HFFc6 (cell line): ENCODE measurements at regions not wholly inside any gene's neighbourhood (a gene's known extent, or its start where the extent isn't known, plus 50 kb on each side); places are given as distances from the start of the nearest gene placed in this dataset.

Experiments used
- DNase-seq: peaks from one replicate; pipeline ENCODE4 v3.0.0-alpha.2; 2018
- H3K27ac Mint-ChIP-seq: 2 replicates; pipeline ENCODE4 v1.8.0; 2020; ENCODE audit warnings: mild to moderate bottlenecking, mixed read lengths
- H3K27me3 Mint-ChIP-seq: 2 replicates; pipeline ENCODE4 v1.8.0; 2021; ENCODE audit warnings: mild to moderate bottlenecking, moderate library complexity, mixed read lengths; ENCODE audit not compliant: insufficient read depth
- H3K36me3 Mint-ChIP-seq: 2 replicates; pipeline ENCODE4 v1.8.0; 2021; ENCODE audit warnings: low read depth, mixed read lengths
- H3K4me1 Mint-ChIP-seq: 2 replicates; pipeline ENCODE4 v1.8.0; 2020; ENCODE audit warnings: low read depth, mixed read lengths
- H3K4me3 Mint-ChIP-seq: 2 replicates; pipeline ENCODE4 v1.8.0; 2020; ENCODE audit warnings: mild to moderate bottlenecking, moderate library complexity, mixed read lengths
- H3K9me3 Mint-ChIP-seq: 2 replicates; pipeline ENCODE4 v1.8.0; 2020; ENCODE audit warnings: mild to moderate bottlenecking, mixed read lengths
- TF ChIP-seq, protein P1 (sequence below): fragments of 200-600 bp; sonication (generic); IDR thresholded peaks from 2 replicates; pipeline ENCODE4 v1.5.0; 2021; ENCODE audit warnings: antibody characterized with exemption, mild to moderate bottlenecking

- TF ChIP-seq, protein P1, sequence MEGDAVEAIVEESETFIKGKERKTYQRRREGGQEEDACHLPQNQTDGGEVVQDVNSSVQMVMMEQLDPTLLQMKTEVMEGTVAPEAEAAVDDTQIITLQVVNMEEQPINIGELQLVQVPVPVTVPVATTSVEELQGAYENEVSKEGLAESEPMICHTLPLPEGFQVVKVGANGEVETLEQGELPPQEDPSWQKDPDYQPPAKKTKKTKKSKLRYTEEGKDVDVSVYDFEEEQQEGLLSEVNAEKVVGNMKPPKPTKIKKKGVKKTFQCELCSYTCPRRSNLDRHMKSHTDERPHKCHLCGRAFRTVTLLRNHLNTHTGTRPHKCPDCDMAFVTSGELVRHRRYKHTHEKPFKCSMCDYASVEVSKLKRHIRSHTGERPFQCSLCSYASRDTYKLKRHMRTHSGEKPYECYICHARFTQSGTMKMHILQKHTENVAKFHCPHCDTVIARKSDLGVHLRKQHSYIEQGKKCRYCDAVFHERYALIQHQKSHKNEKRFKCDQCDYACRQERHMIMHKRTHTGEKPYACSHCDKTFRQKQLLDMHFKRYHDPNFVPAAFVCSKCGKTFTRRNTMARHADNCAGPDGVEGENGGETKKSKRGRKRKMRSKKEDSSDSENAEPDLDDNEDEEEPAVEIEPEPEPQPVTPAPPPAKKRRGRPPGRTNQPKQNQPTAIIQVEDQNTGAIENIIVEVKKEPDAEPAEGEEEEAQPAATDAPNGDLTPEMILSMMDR, result no peak
- H3K4me1 Mint-ChIP-seq, result no peaks in the 10 kb centered on the region
- DNase-seq, result no peak
- H3K9me3 Mint-ChIP-seq, result peaks cover 43% of the 10 kb centered on the region
- H3K27ac Mint-ChIP-seq, result no peak overlapping the region
- H3K4me3 Mint-ChIP-seq, result no peak overlapping the region
- no peaks in the 10 kb centered on the region for H3K36me3 Mint-ChIP-seq
- no peaks in the 10 kb centered on the region for H3K27me3 Mint-ChIP-seq
These were observed 107.5 kb upstream of the SDK1 start for GRCh38 chr7:3193379-3194120.

DNA sequence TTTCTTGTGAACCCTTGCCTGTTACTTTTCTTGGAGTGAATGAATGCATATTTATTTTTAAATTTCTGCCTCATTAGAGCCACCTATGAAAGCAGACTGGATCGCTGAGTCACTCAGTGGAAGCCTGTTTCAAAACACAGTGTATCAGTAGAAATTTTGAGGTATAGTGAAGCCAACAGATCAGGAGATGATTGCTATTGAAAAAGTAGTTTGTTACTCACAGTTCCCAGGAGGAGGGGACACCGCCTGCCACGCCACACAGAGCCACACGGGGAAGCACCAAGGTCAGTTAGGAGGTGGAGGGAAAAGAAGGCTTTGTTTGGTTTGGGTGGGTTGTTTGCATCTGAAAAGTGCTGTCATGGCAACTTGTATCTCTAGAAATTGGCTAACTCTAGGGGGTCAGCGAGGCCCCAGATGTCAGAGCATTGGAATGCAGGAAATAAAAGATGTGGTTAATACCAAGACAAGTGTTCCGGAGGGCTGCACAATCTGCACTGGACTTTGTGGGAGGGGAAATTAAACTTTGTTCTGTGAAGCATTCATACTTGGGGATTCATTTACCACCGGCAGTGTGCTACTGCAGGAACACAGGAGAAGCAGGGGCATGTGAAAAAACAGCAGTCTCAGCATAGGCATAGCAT, 106.4 kb upstream of the SDK1 start:
- H3K4me3 Mint-ChIP-seq, result no peak overlapping the region
- H3K27ac Mint-ChIP-seq, result no peak overlapping the region
- no peaks in the 10 kb centered on the region for H3K4me1 Mint-ChIP-seq
- H3K27me3 Mint-ChIP-seq, result no peaks in the 10 kb centered on the region
- TF ChIP-seq, protein P1, result no peak
- DNase-seq, result no peak
- peaks cover 49% of the 10 kb centered on the region for H3K9me3 Mint-ChIP-seq
- no peaks in the 10 kb centered on the region for H3K36me3 Mint-ChIP-seq

DNA sequence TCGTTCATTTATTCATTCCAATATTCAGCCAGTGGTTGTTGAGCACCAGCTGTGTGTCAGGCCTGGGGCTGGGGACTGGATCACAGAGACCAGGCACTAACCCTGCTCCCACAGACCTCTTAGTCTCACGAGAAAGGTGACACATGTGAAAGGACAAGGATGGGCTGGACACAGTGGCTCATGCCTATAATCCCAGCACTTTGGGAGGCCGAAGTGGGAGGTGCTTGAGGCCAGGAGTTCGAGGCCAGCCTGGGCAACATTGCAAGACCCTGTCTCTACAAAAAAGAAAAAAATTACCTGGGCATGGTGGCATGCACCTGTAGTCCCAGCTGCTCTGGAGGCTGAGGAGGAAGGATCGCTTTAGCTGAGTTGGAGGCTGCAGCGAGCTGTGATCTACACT, 105.9 kb upstream of the SDK1 start:
- no peaks in the 10 kb centered on the region for H3K4me1 Mint-ChIP-seq
- no peak overlapping the region for H3K4me3 Mint-ChIP-seq

DNA sequence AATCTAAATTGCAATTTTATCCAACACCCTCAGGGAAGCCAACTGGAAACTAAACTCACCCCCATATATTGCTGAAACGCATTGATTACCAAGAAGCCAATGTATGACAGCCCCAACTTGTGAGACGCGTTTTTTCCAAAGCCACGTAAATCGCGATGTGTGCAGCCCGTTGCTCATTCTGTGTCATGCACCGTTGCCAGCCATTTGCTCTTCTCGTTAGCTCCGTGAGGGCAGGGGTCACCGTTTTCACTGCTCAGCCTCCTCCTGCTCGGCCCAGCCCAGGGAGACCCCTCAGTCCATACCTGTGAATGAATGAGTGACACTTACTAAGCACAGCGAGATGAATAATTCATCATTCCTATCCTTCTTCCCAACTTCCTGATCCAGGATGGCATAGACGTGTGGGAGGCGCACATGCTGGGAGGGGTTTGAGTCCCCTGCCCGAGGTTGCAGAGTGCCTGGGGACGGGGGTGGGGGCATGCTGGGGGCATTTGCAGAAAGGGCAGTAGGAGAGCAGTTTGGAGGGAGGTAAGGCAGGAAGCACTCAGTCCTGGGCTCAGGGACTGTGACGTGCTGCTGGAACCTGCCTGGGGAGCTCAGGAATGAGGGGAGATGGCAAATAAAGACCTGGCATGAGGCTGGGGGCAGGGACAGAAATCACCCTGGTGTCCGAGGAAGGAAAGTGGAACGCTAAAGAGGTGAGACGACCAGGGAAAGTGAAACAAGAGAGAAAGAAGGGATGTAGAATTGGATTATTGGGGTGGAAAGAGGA, 104.2 kb upstream of the SDK1 start:
- no peaks in the 10 kb centered on the region for H3K36me3 Mint-ChIP-seq
- H3K27ac Mint-ChIP-seq, result no peak overlapping the region
- no peaks in the 10 kb centered on the region for H3K27me3 Mint-ChIP-seq
- no peak overlapping the region for H3K4me3 Mint-ChIP-seq
- H3K9me3 Mint-ChIP-seq, result peaks cover 48% of the 10 kb centered on the region
- no peak for DNase-seq
- TF ChIP-seq, protein P1, result no peak
- H3K4me1 Mint-ChIP-seq, result no peaks in the 10 kb centered on the region

More for the DNA sequence above, 105.9 kb upstream of the SDK1 start:
- no peak for DNase-seq
- TF ChIP-seq, protein P1, result no peak
- no peaks in the 10 kb centered on the region for H3K27me3 Mint-ChIP-seq
- peaks cover 53% of the 10 kb centered on the region for H3K9me3 Mint-ChIP-seq
- H3K27ac Mint-ChIP-seq, result no peak overlapping the region
- no peaks in the 10 kb centered on the region for H3K36me3 Mint-ChIP-seq

- H3K4me1 Mint-ChIP-seq, result no peaks in the 10 kb centered on the region
- no peak overlapping the region for H3K27ac Mint-ChIP-seq
These were observed 103.4 kb upstream of the SDK1 start for GRCh38 chr7:3197567-3198213.

More at GRCh38 chr7:3197567-3198213, 103.4 kb upstream of the SDK1 start:
- H3K4me3 Mint-ChIP-seq, result no peak overlapping the region
- H3K36me3 Mint-ChIP-seq, result no peaks in the 10 kb centered on the region
- no peak for DNase-seq
- TF ChIP-seq, protein P1, result no peak
- peaks cover 2% of the 10 kb centered on the region; the same call in 1 of the 2 replicates for H3K27me3 Mint-ChIP-seq
- peaks cover 48% of the 10 kb centered on the region for H3K9me3 Mint-ChIP-seq
